Activated CD4-positive, alpha-beta memory T cell treated with anti-CD3 and anti-CD28 coated beads, Interleukin-2, amount 10 ng/mL, durations not matched to agents 7 days and 5 days (primary cell): ENCODE measurements at regions not wholly inside any gene's neighbourhood (a gene's known extent, or its start where the extent isn't known, plus 50 kb on each side); places are given as distances from the start of the nearest gene placed in this dataset.

Source experiments
- CTCF ChIA-PET: fragments of 350-600 bp; sonication (Branson Sonifier 250); formaldehyde crosslinking; loops from one replicate; lab custom pipeline; 2021; ENCODE audit warnings: antibody characterized with exemption, inconsistent platforms; lab: Charles Lee
- POLR2A ChIA-PET: fragments of 350-600 bp; sonication (Branson Sonifier 250); formaldehyde crosslinking; loops from one replicate; lab custom pipeline; 2021; ENCODE audit warnings: antibody characterized with exemption; lab: Charles Lee
- DNase-seq: peaks from one replicate; pipeline ENCODE4 v3.0.0-alpha.2; 2020
- H3K27ac Mint-ChIP-seq: one replicate; pipeline ENCODE4 v1.8.0; 2021; ENCODE audit warnings: mild to moderate bottlenecking, mixed read lengths
- H3K27me3 Mint-ChIP-seq: one replicate; pipeline ENCODE4 v1.8.0; 2021; ENCODE audit warnings: mixed read lengths
- H3K36me3 Mint-ChIP-seq: one replicate; pipeline ENCODE4 v1.8.0; 2021; ENCODE audit warnings: low read depth, mixed read lengths
- H3K4me1 Mint-ChIP-seq: one replicate; pipeline ENCODE4 v1.8.0; 2021; ENCODE audit warnings: mixed read lengths
- H3K4me3 Mint-ChIP-seq: one replicate; pipeline ENCODE4 v1.8.0; 2021; ENCODE audit warnings: mild to moderate bottlenecking, mixed read lengths
- H3K9me3 Mint-ChIP-seq: one replicate; pipeline ENCODE4 v1.8.0; 2021; ENCODE audit warnings: mixed read lengths

GRCh38 chr15:62431817-62432216 lies 266.7 kb upstream of the C2CD4B start:
- Mint-ChIP-seq H3K36me3 (no peaks in the 10 kb centered on the region), H3K4me1 (no peaks in the 10 kb centered on the region), H3K27me3 (peaks cover 2% of the 10 kb centered on the region), H3K27ac (no peak overlapping the region), H3K9me3 (no peaks in the 10 kb centered on the region), H3K4me3 (no peak overlapping the region)
- CTCF ChIA-PET = no interaction called here
- POLR2A ChIA-PET = no interaction called here
- DNase-seq = no peak

GRCh38 chr15:62432702-62433398 lies 267.8 kb upstream of the C2CD4B start:
- H3K4me3 Mint-ChIP-seq = no peak overlapping the region
- H3K9me3 Mint-ChIP-seq = no peaks in the 10 kb centered on the region
- no peaks in the 10 kb centered on the region for H3K36me3 Mint-ChIP-seq
- POLR2A ChIA-PET = no interaction called here
- H3K27me3 Mint-ChIP-seq = peaks cover 2% of the 10 kb centered on the region
- DNase-seq = no peak
- CTCF ChIA-PET = no interaction called here
- H3K4me1 Mint-ChIP-seq = no peaks in the 10 kb centered on the region
- H3K27ac Mint-ChIP-seq = no peak overlapping the region

GRCh38 chr15:62436235-62436634 lies 271.1 kb upstream of the C2CD4B start:
- DNase-seq = no peak
- Mint-ChIP-seq H3K27me3 (no peaks in the 10 kb centered on the region), H3K9me3 (no peaks in the 10 kb centered on the region), H3K36me3 (no peaks in the 10 kb centered on the region), H3K27ac (no peak overlapping the region), H3K4me1 (no peaks in the 10 kb centered on the region), H3K4me3 (no peak overlapping the region)
- ChIA-PET POLR2A (no interaction called here), CTCF (no interaction called here)

DNA sequence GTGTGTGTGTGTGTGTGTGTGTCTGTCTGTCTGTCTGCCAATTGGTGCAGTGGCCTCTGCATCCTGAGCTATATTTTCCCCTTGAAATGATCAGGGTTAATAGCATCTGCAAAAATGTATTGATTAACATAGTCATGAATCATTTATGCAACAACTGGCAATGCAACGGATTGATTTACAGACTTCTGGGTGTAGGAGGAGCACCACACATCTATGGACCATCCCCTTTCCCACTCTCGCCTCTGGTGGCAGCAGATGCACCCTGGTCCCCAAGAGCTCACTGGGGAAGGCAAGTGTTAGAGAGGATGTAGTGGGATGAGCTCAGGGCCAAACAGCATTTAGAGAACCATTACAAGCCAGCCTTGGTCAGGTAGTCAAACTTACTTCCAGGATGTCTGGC lies 272.7 kb upstream of the C2CD4B start:
- Mint-ChIP-seq H3K27ac (no peak overlapping the region), H3K9me3 (no peaks in the 10 kb centered on the region), H3K4me1 (no peaks in the 10 kb centered on the region), H3K4me3 (no peak overlapping the region), H3K27me3 (no peaks in the 10 kb centered on the region), H3K36me3 (no peaks in the 10 kb centered on the region)
- DNase-seq = no peak
- CTCF ChIA-PET = no interaction called here
- POLR2A ChIA-PET = no interaction called here

- POLR2A ChIA-PET = no interaction called here
- CTCF ChIA-PET = no interaction called here
- Mint-ChIP-seq H3K27me3 (no peaks in the 10 kb centered on the region), H3K4me1 (no peaks in the 10 kb centered on the region), H3K36me3 (no peaks in the 10 kb centered on the region), H3K9me3 (no peaks in the 10 kb centered on the region), H3K4me3 (no peak overlapping the region), H3K27ac (no peak overlapping the region)
- no peak for DNase-seq
These were observed 274.5 kb upstream of the C2CD4B start for GRCh38 chr15:62439543-62440016.

DNA sequence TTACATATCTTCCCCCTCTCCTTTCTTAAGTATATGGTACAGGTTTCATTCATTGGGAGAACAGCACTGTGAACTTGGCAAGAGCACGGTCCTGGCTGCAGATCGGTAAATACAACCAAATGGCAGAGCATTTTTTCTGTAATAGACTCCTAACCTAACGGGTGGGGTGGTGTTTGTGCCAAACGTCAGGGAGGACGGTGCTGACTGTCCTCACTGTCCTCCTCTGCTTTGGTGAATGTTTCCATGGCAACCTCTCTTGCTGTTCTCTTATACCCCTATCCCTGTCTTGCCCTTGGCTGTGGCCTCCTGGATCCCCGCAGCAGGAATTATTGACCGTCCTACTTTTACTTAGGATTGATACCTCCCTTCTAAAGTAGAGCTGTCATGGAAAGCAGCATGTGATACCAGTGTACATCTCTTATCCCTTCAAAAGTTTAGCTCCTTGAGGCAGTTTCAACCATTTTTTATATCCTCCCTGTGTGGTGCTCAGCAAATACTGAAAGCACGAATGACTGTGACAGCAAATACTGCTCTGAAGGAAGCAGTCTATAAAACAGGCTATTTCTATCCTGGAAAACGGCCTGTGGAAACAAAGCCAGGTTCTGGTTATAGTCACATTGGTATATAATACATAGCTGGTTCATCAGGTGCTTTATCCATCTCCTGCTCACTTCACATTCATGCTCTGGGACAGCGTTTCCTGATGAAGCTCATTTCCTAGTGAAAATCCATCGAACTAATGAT lies 275.4 kb upstream of the C2CD4B start:
- ChIA-PET POLR2A (no interaction called here), CTCF (no interaction called here)
- H3K27ac Mint-ChIP-seq = no peak overlapping the region
- no peaks in the 10 kb centered on the region for H3K36me3 Mint-ChIP-seq
- H3K27me3 Mint-ChIP-seq = no peaks in the 10 kb centered on the region
- no peak for DNase-seq
- H3K4me1 Mint-ChIP-seq = no peaks in the 10 kb centered on the region
- H3K4me3 Mint-ChIP-seq = no peak overlapping the region
- no peaks in the 10 kb centered on the region for H3K9me3 Mint-ChIP-seq

DNA sequence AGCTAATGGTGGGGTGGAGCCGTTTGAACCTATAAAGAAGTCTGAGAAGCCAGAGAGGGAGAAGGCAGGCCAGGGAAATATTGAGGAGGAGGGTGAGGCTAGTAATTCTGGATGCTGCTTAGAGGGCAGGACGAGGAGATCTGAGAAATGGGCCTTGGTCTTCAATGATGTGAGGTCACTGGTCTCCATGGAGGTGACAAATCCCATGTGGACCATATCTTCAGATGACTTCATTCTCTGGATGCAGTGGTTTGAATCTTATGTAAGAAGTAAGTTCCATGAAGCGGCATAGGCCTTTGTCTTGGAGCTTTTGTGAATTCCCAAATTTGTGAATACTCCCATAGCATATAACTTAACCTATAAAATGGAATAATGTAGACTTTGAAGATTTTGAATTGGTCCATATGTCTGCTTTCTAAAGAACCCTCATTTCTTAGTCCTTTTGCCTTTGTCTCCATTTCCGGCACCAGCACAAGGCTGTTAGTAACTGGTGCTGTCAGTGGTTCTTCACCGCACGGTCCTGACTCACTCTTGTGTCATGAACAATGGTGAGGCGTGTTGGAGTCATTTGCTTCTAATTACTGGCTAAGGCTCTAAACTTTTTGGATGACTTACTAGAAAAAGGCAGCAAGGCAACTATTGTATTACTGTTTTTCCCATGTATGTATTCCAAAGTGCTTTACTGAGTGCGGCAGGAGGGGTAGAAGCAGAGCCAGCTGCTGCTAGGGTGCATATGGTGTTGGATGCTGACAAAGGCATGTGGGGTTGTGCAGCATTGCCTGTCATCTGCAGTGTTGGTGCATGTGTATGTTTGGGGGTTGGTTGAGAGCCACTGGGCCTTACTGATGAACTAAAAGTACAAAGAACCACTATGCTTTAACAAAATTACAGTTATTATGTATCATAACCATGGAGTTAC lies 279.3 kb upstream of the C2CD4B start:
- ChIA-PET POLR2A (no interaction called here), CTCF (no interaction called here)
- no peaks in the 10 kb centered on the region for H3K36me3 Mint-ChIP-seq
- DNase-seq = no peak
- no peaks in the 10 kb centered on the region for H3K4me1 Mint-ChIP-seq
- H3K4me3 Mint-ChIP-seq = no peak overlapping the region
- no peaks in the 10 kb centered on the region for H3K27me3 Mint-ChIP-seq
- H3K9me3 Mint-ChIP-seq = no peaks in the 10 kb centered on the region
- no peak overlapping the region for H3K27ac Mint-ChIP-seq

DNA sequence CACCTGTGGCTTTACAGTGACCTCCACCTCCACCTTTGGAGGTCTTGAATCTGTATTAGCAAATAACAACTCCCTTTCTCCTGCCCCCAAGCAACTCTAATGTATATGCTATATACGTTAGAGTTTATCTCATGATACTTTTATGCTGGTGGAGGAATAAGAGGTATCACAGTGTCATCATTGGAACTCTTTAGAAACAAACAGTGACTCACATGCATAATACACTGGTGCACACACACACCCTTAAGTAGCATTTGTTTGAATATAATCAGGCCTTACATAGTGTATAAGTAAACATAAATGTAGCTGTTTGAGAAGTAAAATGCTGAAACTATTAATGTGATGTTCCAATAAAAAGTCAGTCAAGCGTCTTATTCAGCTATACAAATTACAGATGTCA lies 280.2 kb upstream of the C2CD4B start:
- H3K36me3 Mint-ChIP-seq = no peaks in the 10 kb centered on the region
- no peak for DNase-seq
- ChIA-PET POLR2A (no interaction called here), CTCF (no interaction called here)
- H3K4me3 Mint-ChIP-seq = no peak overlapping the region
- no peaks in the 10 kb centered on the region for H3K4me1 Mint-ChIP-seq
- H3K9me3 Mint-ChIP-seq = no peaks in the 10 kb centered on the region
- no peak overlapping the region for H3K27ac Mint-ChIP-seq
- no peaks in the 10 kb centered on the region for H3K27me3 Mint-ChIP-seq

DNA sequence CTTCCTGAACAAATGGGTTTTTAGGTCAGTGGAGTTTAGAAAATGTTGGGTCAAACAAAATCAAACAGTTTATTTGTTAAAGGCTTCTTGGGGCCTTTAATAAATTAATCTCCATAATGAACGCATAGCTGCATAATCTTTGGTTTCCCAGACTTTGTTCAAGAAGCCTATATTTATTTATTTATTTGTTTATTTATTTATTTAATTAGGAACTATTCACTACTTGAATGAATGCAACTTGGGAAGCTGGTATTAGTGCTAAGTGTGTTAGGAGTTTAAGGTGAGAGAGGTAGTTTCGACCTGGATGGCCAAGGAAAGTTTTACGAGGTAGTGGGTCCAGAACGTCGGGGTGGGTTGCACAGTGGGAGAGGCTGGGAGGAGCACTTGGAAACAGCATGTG lies 281.9 kb upstream of the C2CD4B start:
- POLR2A ChIA-PET = no interaction called here
- CTCF ChIA-PET = no interaction called here
- DNase-seq = no peak
- H3K4me1 Mint-ChIP-seq = no peaks in the 10 kb centered on the region
- H3K27ac Mint-ChIP-seq = no peak overlapping the region
- H3K36me3 Mint-ChIP-seq = no peaks in the 10 kb centered on the region
- no peaks in the 10 kb centered on the region for H3K9me3 Mint-ChIP-seq
- H3K4me3 Mint-ChIP-seq = no peak overlapping the region
- H3K27me3 Mint-ChIP-seq = no peaks in the 10 kb centered on the region

GRCh38 chr15:62447742-62448141 lies 282.7 kb upstream of the C2CD4B start:
- no peaks in the 10 kb centered on the region for H3K36me3 Mint-ChIP-seq
- no peaks in the 10 kb centered on the region for H3K27me3 Mint-ChIP-seq
- H3K4me1 Mint-ChIP-seq = no peaks in the 10 kb centered on the region
- no peaks in the 10 kb centered on the region for H3K9me3 Mint-ChIP-seq
- ChIA-PET POLR2A (no interaction called here), CTCF (no interaction called here)
- H3K27ac Mint-ChIP-seq = no peak overlapping the region
- no peak overlapping the region for H3K4me3 Mint-ChIP-seq
- DNase-seq = no peak

GRCh38 chr15:62449638-62450037 lies 284.6 kb upstream of the C2CD4B start:
- no peak for DNase-seq
- CTCF ChIA-PET = no interaction called here
- POLR2A ChIA-PET = no interaction called here
- H3K4me1 Mint-ChIP-seq = no peaks in the 10 kb centered on the region
- no peaks in the 10 kb centered on the region for H3K27me3 Mint-ChIP-seq
- no peak overlapping the region for H3K27ac Mint-ChIP-seq
- no peak overlapping the region for H3K4me3 Mint-ChIP-seq
- no peaks in the 10 kb centered on the region for H3K9me3 Mint-ChIP-seq
- H3K36me3 Mint-ChIP-seq = no peaks in the 10 kb centered on the region

GRCh38 chr15:62450061-62450460 lies 285.0 kb upstream of the C2CD4B start:
- POLR2A ChIA-PET = no interaction called here
- no peaks in the 10 kb centered on the region for H3K4me1 Mint-ChIP-seq
- no peaks in the 10 kb centered on the region for H3K36me3 Mint-ChIP-seq
- no peak for DNase-seq
- H3K4me3 Mint-ChIP-seq = no peak overlapping the region
- no peaks in the 10 kb centered on the region for H3K27me3 Mint-ChIP-seq
- CTCF ChIA-PET = no interaction called here
- no peak overlapping the region for H3K27ac Mint-ChIP-seq
- no peaks in the 10 kb centered on the region for H3K9me3 Mint-ChIP-seq

- Mint-ChIP-seq H3K4me1 (no peaks in the 10 kb centered on the region), H3K9me3 (no peaks in the 10 kb centered on the region), H3K27me3 (no peaks in the 10 kb centered on the region), H3K27ac (no peak overlapping the region), H3K36me3 (no peaks in the 10 kb centered on the region), H3K4me3 (no peak overlapping the region)
- CTCF ChIA-PET = no interaction called here
- POLR2A ChIA-PET = no interaction called here
- DNase-seq = no peak
These were observed 286.9 kb upstream of the C2CD4B start for GRCh38 chr15:62452026-62452425.
